ENCODE measurements at regions not wholly inside any gene's neighbourhood (a gene's known extent, or its start where the extent isn't known, plus 50 kb on each side); places are given as distances from the start of the nearest gene placed in this dataset.

GRCh38 chr5:68012831-68013230, 202.7 kb upstream of the PIK3R1 start:
- no peak overlapping the region for H3K27ac ChIP-seq (ENCODE audit: low read depth, low read length)
- peaks cover 0 to 4% (median 0%) of the 10 kb centered on the region in 5 donors for H3K4me1 ChIP-seq (ENCODE audit: control insufficient read depth in 5 of 5, insufficient read depth in 5 of 5, low read length in 5 of 5)
- H3K9ac ChIP-seq (ENCODE audit: low read length in 5 of 5): no peak overlapping the region
- H3K4me3 ChIP-seq (ENCODE audit: low read depth in 1 of 5, low read length in 5 of 5): no peak overlapping the region
- no peaks in the 10 kb centered on the region for H3K9me3 ChIP-seq (ENCODE audit: control insufficient read depth in 5 of 5, low read length in 5 of 5)
- H3K27me3 ChIP-seq (ENCODE audit: control insufficient read depth in 5 of 5, insufficient read depth in 4 of 5, low read length in 5 of 5): no peaks in the 10 kb centered on the region
- no peaks in the 10 kb centered on the region for H3K36me3 ChIP-seq (ENCODE audit: control insufficient read depth in 5 of 5, insufficient read depth in 5 of 5, low read length in 5 of 5)

DNA sequence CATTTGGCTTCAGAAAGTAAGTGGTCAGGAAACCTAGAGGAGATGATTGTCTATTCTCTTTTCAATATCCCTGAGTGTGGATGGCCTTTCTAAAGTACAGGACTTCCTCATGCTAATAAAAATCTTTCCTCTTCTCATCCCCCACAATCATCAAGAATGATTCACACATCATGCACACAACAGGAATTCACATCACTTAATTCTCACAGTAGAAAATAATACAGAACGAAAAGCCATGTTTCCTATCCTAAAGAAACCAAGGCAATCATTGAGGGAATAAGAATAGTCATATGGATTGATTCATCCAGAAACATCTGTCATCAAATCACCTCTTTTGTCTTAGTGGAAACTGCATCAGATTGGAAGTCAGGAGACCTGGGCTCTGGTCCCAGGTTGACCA, 203.1 kb upstream of the PIK3R1 start:
- no peak overlapping the region for H3K4me3 ChIP-seq (ENCODE audit: low read depth in 1 of 5, low read length in 5 of 5)
- peaks cover 0 to 4% (median 0%) of the 10 kb centered on the region in 5 donors for H3K4me1 ChIP-seq (ENCODE audit: control insufficient read depth in 5 of 5, insufficient read depth in 5 of 5, low read length in 5 of 5)
- no peaks in the 10 kb centered on the region for H3K9me3 ChIP-seq (ENCODE audit: control insufficient read depth in 5 of 5, low read length in 5 of 5)
- no peak overlapping the region for H3K27ac ChIP-seq (ENCODE audit: low read depth, low read length)
- no peaks in the 10 kb centered on the region for H3K27me3 ChIP-seq (ENCODE audit: control insufficient read depth in 5 of 5, insufficient read depth in 4 of 5, low read length in 5 of 5)
- no peak overlapping the region for H3K9ac ChIP-seq (ENCODE audit: low read length in 5 of 5)
- H3K36me3 ChIP-seq (ENCODE audit: control insufficient read depth in 5 of 5, insufficient read depth in 5 of 5, low read length in 5 of 5): no peaks in the 10 kb centered on the region

DNA sequence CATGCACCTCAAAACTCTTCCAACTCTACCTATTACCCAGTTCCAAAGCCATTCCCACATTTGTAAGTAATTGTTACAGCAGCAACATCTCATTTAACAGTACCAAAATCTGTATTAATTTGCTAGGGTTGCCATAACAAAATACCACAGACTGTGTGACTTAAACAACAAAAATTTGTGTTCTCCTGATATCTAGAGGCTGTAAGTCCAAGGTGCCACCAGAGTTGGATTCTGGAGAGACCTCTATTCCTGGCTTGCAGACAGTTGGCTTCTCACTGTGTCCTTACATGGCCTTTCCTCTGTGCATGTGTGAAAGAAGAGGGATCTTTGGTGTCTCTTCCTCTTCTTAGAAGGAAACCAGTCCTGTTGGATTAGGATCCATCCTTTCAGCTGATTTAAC, 203.8 kb upstream of the PIK3R1 start:
- peaks cover 0 to 4% (median 0%) of the 10 kb centered on the region in 5 donors for H3K4me1 ChIP-seq (ENCODE audit: control insufficient read depth in 5 of 5, insufficient read depth in 5 of 5, low read length in 5 of 5)
- no peak overlapping the region for H3K9ac ChIP-seq (ENCODE audit: low read length in 5 of 5)
- no peaks in the 10 kb centered on the region for H3K9me3 ChIP-seq (ENCODE audit: control insufficient read depth in 5 of 5, low read length in 5 of 5)
- no peak overlapping the region for H3K27ac ChIP-seq (ENCODE audit: low read depth, low read length)
- H3K36me3 ChIP-seq (ENCODE audit: control insufficient read depth in 5 of 5, insufficient read depth in 5 of 5, low read length in 5 of 5): no peaks in the 10 kb centered on the region
- no peaks in the 10 kb centered on the region for H3K27me3 ChIP-seq (ENCODE audit: control insufficient read depth in 5 of 5, insufficient read depth in 4 of 5, low read length in 5 of 5)
- H3K4me3 ChIP-seq (ENCODE audit: low read depth in 1 of 5, low read length in 5 of 5): no peak overlapping the region

- peaks cover 0 to 4% (median 0%) of the 10 kb centered on the region in 5 donors for H3K4me1 ChIP-seq (ENCODE audit: control insufficient read depth in 5 of 5, insufficient read depth in 5 of 5, low read length in 5 of 5)
- no peak overlapping the region for H3K27ac ChIP-seq (ENCODE audit: low read depth, low read length)
Measured at GRCh38 chr5:68011259-68011760, 204.2 kb upstream of the PIK3R1 start.

DNA sequence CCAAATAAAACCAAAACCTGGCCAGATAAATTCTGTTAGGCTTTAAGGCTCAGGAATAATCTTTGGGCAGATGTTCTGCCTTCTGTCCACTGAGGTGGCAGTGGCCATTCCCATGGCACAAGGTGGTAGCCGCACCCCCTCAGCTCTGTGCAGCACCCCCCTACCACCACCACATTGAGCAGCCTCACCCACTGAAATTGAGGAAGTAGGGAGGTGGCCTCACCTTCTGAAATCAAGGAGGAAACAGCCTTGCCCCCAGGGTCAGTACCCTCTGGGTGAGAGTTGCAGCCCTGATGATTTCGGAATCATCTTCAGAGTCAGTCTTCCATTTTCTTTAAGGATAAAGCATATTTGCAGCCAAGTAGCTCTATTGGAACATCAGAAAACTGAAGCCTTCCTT, 204.8 kb upstream of the PIK3R1 start:
- Histone ChIP-seq H3K9ac (ENCODE audit: low read length in 5 of 5) (no peak overlapping the region), H3K36me3 (ENCODE audit: control insufficient read depth in 5 of 5, insufficient read depth in 5 of 5, low read length in 5 of 5) (no peaks in the 10 kb centered on the region), H3K27ac (ENCODE audit: low read depth, low read length) (no peak overlapping the region), H3K4me1 (ENCODE audit: control insufficient read depth in 5 of 5, insufficient read depth in 5 of 5, low read length in 5 of 5) (peaks cover 0 to 4% (median 0%) of the 10 kb centered on the region in 5 donors), H3K4me3 (ENCODE audit: low read depth in 1 of 5, low read length in 5 of 5) (no peak overlapping the region), H3K27me3 (ENCODE audit: control insufficient read depth in 5 of 5, insufficient read depth in 4 of 5, low read length in 5 of 5) (no peaks in the 10 kb centered on the region), H3K9me3 (ENCODE audit: control insufficient read depth in 5 of 5, low read length in 5 of 5) (no peaks in the 10 kb centered on the region)

More at GRCh38 chr5:68011259-68011760, 204.2 kb upstream of the PIK3R1 start:
- Histone ChIP-seq H3K36me3 (ENCODE audit: control insufficient read depth in 5 of 5, insufficient read depth in 5 of 5, low read length in 5 of 5) (no peaks in the 10 kb centered on the region), H3K9me3 (ENCODE audit: control insufficient read depth in 5 of 5, low read length in 5 of 5) (no peaks in the 10 kb centered on the region), H3K9ac (ENCODE audit: low read length in 5 of 5) (no peak overlapping the region), H3K27me3 (ENCODE audit: control insufficient read depth in 5 of 5, insufficient read depth in 4 of 5, low read length in 5 of 5) (no peaks in the 10 kb centered on the region), H3K4me3 (ENCODE audit: low read depth in 1 of 5, low read length in 5 of 5) (no peak overlapping the region)

- Histone ChIP-seq H3K4me3 (ENCODE audit: low read depth in 1 of 5, low read length in 5 of 5) (no peak overlapping the region), H3K4me1 (ENCODE audit: control insufficient read depth in 5 of 5, insufficient read depth in 5 of 5, low read length in 5 of 5) (peaks cover 0 to 4% (median 0%) of the 10 kb centered on the region in 5 donors), H3K36me3 (ENCODE audit: control insufficient read depth in 5 of 5, insufficient read depth in 5 of 5, low read length in 5 of 5) (no peaks in the 10 kb centered on the region), H3K27ac (ENCODE audit: low read depth, low read length) (no peak overlapping the region), H3K9ac (ENCODE audit: low read length in 5 of 5) (no peak overlapping the region), H3K27me3 (ENCODE audit: control insufficient read depth in 5 of 5, insufficient read depth in 4 of 5, low read length in 5 of 5) (no peaks in the 10 kb centered on the region), H3K9me3 (ENCODE audit: control insufficient read depth in 5 of 5, low read length in 5 of 5) (no peaks in the 10 kb centered on the region)
Measured at GRCh38 chr5:68007451-68007850, 208.1 kb upstream of the PIK3R1 start.

DNA sequence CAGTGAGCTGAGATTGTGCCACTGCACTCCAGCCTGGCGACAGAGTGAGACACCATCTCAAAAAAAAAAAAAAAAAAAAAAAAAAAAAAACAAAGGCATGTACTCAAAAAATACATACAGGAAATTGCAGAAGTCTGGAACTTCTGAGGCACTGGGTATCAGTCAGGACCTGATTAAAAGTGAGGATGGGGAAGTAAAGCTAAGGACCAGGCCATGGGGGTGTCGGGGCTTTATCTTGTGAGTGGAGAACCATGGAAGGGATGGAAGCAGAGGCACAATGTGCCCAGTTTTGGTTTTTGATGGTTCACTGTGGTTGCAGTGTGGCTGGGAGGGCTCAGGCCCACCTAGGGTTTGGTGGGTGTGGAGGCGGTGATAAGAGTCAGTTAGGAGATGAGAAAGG, 212.7 kb upstream of the PIK3R1 start:
- H3K9me3 ChIP-seq (ENCODE audit: control insufficient read depth in 5 of 5, low read length in 5 of 5): no peaks in the 10 kb centered on the region
- H3K27me3 ChIP-seq (ENCODE audit: control insufficient read depth in 5 of 5, insufficient read depth in 4 of 5, low read length in 5 of 5): no peaks in the 10 kb centered on the region
- H3K36me3 ChIP-seq (ENCODE audit: control insufficient read depth in 5 of 5, insufficient read depth in 5 of 5, low read length in 5 of 5): no peaks in the 10 kb centered on the region
- no peak overlapping the region for H3K9ac ChIP-seq (ENCODE audit: low read length in 5 of 5)
- H3K4me3 ChIP-seq (ENCODE audit: low read depth in 1 of 5, low read length in 5 of 5): no peak overlapping the region
- H3K4me1 ChIP-seq (ENCODE audit: control insufficient read depth in 5 of 5, insufficient read depth in 5 of 5, low read length in 5 of 5): peaks cover 4 to 14% (median 8%) of the 10 kb centered on the region in 5 donors
- H3K27ac ChIP-seq (ENCODE audit: low read depth, low read length): no peak overlapping the region

- Histone ChIP-seq H3K27me3 (ENCODE audit: control insufficient read depth in 5 of 5, insufficient read depth in 4 of 5, low read length in 5 of 5) (no peaks in the 10 kb centered on the region), H3K36me3 (ENCODE audit: control insufficient read depth in 5 of 5, insufficient read depth in 5 of 5, low read length in 5 of 5) (no peaks in the 10 kb centered on the region), H3K9ac (ENCODE audit: low read length in 5 of 5) (no peak overlapping the region), H3K9me3 (ENCODE audit: control insufficient read depth in 5 of 5, low read length in 5 of 5) (no peaks in the 10 kb centered on the region), H3K4me3 (ENCODE audit: low read depth in 1 of 5, low read length in 5 of 5) (no peak overlapping the region), H3K27ac (ENCODE audit: low read depth, low read length) (no peak overlapping the region), H3K4me1 (ENCODE audit: control insufficient read depth in 5 of 5, insufficient read depth in 5 of 5, low read length in 5 of 5) (peaks cover 4 to 16% (median 8%) of the 10 kb centered on the region in 5 donors)
Measured at GRCh38 chr5:68000805-68001204, 214.8 kb upstream of the PIK3R1 start.

- H3K4me1 ChIP-seq (ENCODE audit: control insufficient read depth in 5 of 5, insufficient read depth in 5 of 5, low read length in 5 of 5): peaks cover 4 to 16% (median 8%) of the 10 kb centered on the region in 5 donors
- no peak overlapping the region for H3K27ac ChIP-seq (ENCODE audit: low read depth, low read length)
- H3K9ac ChIP-seq (ENCODE audit: low read length in 5 of 5): no peak overlapping the region
- peak overlapping the region in 3 of 5 donors; percentile 5 to 76 (median 25) for H3K4me3 ChIP-seq (ENCODE audit: low read depth in 1 of 5, low read length in 5 of 5)
- no peaks in the 10 kb centered on the region for H3K36me3 ChIP-seq (ENCODE audit: control insufficient read depth in 5 of 5, insufficient read depth in 5 of 5, low read length in 5 of 5)
- H3K9me3 ChIP-seq (ENCODE audit: control insufficient read depth in 5 of 5, low read length in 5 of 5): no peaks in the 10 kb centered on the region
- no peaks in the 10 kb centered on the region for H3K27me3 ChIP-seq (ENCODE audit: control insufficient read depth in 5 of 5, insufficient read depth in 4 of 5, low read length in 5 of 5)
Measured at GRCh38 chr5:67999391-67999790, 216.2 kb upstream of the PIK3R1 start.

DNA sequence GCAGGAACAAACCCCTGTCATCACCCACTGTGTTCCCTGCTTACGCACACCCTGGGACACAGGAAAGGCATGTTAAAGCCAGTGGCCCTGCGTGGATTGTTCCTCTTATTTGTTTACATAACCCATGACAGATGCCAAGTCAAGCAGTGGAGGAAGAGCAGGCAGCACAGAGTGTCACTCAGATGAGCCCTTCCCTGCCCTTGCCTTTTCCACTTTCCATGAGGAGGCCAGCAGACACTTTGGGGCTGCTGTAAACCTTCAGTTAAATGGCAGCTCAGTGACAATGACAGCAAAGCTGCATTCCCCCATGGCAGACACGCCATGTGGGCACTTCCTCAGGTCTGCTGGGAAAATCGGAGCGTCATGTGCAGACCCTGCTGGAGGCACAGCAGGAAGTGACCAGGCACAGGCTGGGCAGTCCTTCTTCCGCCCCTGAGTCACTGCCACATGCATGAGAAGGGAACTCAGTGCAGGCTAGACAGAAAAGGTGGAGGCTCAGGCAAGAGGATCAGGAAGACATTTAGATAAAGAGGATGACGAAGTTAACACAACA, 216.8 kb upstream of the PIK3R1 start:
- Histone ChIP-seq H3K36me3 (ENCODE audit: control insufficient read depth in 5 of 5, insufficient read depth in 5 of 5, low read length in 5 of 5) (no peaks in the 10 kb centered on the region), H3K27me3 (ENCODE audit: control insufficient read depth in 5 of 5, insufficient read depth in 4 of 5, low read length in 5 of 5) (no peaks in the 10 kb centered on the region), H3K4me3 (ENCODE audit: low read depth in 1 of 5, low read length in 5 of 5) (peak overlapping the region in 4 of 5 donors; percentile 5 to 76 (median 34)), H3K27ac (ENCODE audit: low read depth, low read length) (peak overlapping the region; percentile 34), H3K9ac (ENCODE audit: low read length in 5 of 5) (no peak overlapping the region), H3K9me3 (ENCODE audit: control insufficient read depth in 5 of 5, low read length in 5 of 5) (no peaks in the 10 kb centered on the region), H3K4me1 (ENCODE audit: control insufficient read depth in 5 of 5, insufficient read depth in 5 of 5, low read length in 5 of 5) (peaks cover 4 to 16% (median 8%) of the 10 kb centered on the region in 5 donors)

Measured in subcutaneous abdominal adipose tissue (tissue), 5 donors.